HFF-Myc (cell line): ENCODE measurements at regions not wholly inside any gene's neighbourhood (a gene's known extent, or its start where the extent isn't known, plus 50 kb on each side); places are given as distances from the start of the nearest gene placed in this dataset.
"Not testable (repeated sequence)": the region's sequence is repeated elsewhere in the genome, so short reads cannot be mapped to it uniquely, and the experiment has no call there.

ENCODE experiments used
- DNase-seq: peaks from one replicate; pipeline ENCODE4 v3.0.0-alpha.2; 2011; ENCODE audit warnings: low read depth; ENCODE audit errors: extremely low read depth
- H3K4me3 ChIP-seq: replicated peaks from 2 replicates; pipeline ENCODE4 v1.5.1; 2011; ENCODE audit warnings: low read depth, mild to moderate bottlenecking, control low read depth, low read length
- TF ChIP-seq, protein P1 (sequence below): IDR thresholded peaks from 2 replicates; pipeline ENCODE4 v1.5.1; 2012; ENCODE audit warnings: mild to moderate bottlenecking, low read depth, low read length, control low read depth; ENCODE audit errors: missing control alignments

DNA sequence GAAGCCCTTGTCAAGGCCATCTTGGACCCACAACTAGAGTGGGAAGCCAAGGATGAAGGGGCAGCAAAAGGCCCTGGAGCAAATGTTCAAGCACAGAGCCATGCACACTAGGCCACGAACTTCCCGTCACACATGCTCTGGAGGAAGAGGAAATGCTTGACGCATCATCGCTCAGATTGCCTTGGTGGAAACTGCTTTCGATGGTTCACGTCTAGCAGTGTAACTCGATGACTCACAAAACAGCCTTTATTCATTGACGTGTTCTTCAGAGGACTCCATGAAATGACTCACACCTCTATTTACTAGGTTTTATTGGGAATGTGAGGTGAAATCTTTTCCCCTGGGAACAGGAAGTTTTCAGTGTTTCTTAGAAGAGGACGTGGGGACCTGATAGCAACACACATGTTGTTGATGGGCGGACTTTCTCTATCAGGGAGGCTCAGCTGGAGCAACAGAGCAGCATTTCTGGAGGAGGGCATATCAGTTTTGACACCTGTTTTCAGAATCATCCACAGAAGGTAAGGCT, 79.8 kb upstream of the FLT1 start:
- no peak overlapping the region for H3K4me3 ChIP-seq
- TF ChIP-seq, protein P1, sequence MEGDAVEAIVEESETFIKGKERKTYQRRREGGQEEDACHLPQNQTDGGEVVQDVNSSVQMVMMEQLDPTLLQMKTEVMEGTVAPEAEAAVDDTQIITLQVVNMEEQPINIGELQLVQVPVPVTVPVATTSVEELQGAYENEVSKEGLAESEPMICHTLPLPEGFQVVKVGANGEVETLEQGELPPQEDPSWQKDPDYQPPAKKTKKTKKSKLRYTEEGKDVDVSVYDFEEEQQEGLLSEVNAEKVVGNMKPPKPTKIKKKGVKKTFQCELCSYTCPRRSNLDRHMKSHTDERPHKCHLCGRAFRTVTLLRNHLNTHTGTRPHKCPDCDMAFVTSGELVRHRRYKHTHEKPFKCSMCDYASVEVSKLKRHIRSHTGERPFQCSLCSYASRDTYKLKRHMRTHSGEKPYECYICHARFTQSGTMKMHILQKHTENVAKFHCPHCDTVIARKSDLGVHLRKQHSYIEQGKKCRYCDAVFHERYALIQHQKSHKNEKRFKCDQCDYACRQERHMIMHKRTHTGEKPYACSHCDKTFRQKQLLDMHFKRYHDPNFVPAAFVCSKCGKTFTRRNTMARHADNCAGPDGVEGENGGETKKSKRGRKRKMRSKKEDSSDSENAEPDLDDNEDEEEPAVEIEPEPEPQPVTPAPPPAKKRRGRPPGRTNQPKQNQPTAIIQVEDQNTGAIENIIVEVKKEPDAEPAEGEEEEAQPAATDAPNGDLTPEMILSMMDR, result no peak
- peak; percentile 96 for DNase-seq

DNA sequence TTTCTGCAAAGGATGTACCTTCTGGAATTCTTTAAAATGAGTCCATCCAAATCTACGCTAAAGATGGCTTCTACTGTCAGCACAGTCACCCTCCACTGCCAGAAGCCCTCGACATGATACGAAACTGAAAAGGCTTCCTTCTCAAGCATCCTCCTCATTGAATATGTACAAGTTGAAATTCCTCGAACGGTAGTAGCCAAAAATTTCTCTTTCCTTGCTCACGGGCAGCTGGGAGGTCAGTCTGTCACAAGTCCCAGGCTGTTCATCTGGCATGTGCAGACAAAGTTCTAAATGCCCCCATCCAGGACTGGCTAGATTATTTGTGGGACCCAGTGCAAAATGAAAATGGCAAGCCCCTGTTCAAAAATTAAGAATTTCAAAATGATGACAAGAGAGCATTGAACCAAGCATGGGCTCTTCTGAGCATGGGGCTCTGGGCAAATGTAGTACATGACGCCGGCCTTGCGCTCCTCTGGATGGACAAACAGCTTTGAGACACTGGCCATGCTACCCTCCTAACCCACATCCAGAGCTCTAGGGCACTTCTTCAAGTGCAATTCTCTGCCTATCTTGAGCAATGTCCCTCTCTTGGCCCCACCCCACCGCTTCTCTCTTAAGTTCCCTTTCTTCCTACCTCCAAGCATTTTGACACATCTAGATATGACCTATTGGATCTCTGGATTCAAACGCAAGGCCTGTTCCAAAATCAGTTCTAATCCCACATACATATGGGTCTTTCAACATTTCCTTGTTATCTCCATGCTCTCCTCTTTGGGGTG, 78.9 kb upstream of the FLT1 start:
- H3K4me3 ChIP-seq, result no peak overlapping the region
- no peak for DNase-seq
- TF ChIP-seq, protein P1, result no peak

DNA sequence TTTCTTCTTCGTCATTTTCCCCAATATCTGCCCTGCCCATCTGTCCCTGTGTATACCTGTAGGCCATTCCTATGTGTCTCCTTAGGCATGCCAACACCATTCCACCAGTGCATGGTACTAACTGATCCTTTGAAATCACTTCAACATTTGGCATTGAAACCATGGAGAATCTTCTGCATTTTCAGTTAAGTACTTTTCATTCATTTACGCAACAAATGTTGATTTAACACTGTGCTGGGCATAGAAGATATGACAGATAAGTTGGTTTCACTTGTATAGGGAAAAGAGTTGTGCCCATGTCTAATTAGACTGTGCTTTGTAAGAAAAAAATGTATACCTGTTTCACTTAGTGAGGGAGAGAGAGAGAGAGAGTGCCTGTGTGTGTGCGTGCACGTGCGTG, 77.9 kb upstream of the FLT1 start:
- no peak overlapping the region for H3K4me3 ChIP-seq
- TF ChIP-seq, protein P1, result no peak
- no peak for DNase-seq

DNA sequence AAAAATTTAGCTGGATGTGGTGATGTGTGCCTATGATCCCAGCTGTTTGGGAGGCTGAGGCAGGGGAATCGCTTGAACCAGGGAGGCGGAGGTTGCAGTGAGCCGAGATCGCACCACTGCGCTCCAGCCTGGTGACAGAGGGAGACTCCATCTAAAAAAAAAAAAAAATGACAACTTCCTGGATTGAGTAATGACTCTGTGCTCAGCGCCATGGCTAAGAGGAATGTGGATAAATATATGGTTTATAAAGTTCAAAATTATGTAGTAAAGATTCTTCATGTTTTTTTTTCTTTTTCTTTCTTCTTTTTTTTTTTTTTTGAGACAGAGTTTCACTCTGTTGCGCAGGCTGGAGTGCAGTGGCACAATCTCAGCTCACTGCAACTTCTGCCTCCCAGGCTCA, 75.4 kb upstream of the FLT1 start:
- DNase-seq, H3K4me3 ChIP-seq: not testable (repeated sequence)

DNA sequence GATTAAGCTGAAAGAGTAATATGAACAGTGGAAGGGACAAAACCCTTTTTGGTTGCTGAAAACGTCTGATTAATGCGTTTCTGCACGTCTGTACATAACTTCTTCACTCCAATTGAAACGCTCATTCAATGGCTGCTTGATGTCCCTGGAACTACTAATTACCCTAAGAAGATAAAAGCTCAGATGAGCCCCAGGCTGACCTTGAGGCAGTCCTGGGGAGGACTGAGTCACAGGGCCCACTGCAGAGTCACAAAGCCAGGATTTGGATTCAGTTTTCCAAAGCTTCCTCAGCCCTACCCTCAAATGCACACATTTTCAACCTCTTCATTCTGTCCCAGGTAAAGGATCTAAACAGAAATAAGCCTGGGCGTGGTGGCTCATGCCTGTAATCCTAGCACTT, 75.0 kb upstream of the FLT1 start:
- TF ChIP-seq, protein P1, result no peak

DNA sequence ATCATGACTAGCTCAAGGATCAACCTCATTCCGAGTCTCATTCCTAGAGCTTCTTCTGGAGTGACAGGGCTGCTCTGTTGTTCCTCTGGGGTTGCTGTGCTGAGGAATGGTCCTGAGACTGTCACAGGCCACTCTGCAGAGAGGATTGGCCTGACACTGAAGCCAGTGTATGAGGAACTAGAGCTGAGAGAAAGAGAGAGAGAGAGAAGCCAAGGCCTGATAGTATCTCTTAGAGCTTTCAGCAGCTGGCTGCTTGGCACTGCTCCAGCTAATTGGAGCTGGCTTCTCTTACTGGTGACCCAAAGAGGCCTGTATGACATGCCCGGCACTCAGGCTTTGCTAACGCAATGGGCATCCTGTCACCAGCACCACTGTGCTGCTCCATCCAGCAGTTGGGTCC, 73.4 kb upstream of the FLT1 start:
- TF ChIP-seq, protein P1, result no peak
- DNase-seq, result no peak
- H3K4me3 ChIP-seq, result no peak overlapping the region

More for the DNA sequence above, 75.0 kb upstream of the FLT1 start:
- no peak for DNase-seq
- H3K4me3 ChIP-seq, result no peak overlapping the region

DNA sequence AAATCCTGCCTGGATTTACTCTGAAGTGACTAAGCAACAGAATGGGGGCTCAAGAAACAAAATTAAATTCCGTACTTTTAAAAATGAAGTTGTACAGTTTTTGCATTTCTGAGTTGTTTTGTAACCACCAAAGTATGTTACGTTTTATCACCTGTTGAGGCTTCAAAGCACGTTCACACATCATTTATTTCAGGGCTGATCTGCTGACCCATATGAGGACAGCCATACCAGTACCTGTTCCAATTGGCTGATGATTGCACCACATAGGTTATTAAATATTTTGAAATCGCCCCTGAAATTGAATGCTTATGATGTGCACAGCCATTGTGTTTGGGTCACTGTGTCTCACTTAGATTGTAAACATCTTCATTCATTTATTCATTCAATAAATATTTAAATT, 72.0 kb upstream of the FLT1 start:
- TF ChIP-seq, protein P1, result no peak
- DNase-seq, result no peak
- H3K4me3 ChIP-seq, result no peak overlapping the region
